ENCODE measurements at regions not wholly inside any gene's neighbourhood (a gene's known extent, or its start where the extent isn't known, plus 50 kb on each side); places are given as distances from the start of the nearest gene placed in this dataset.

- DNase-seq (ENCODE audit: low spot score): no peak
- no peaks in the 10 kb centered on the region for H3K9me3 ChIP-seq (ENCODE audit: low read length)
- intact Hi-C loops (cut with micrococcal nuclease; ENCODE audit: unreplicated experiment): no loop called here
- TF ChIP-seq CTCF (conservative IDR thresholded peaks at IDR 0.05; ENCODE audit: low read length) (no peak), EZH2phosphoT487 (IDR thresholded peaks at IDR 0.05; ENCODE audit: borderline replicate concordance, low read depth, low read length) (no peak)
- H3K4me2 ChIP-seq (ENCODE audit: low read length): no peak overlapping the region
- no peaks in the 10 kb centered on the region for H3K4me1 ChIP-seq (ENCODE audit: insufficient read depth, low read length, poor library complexity, severe bottlenecking)
- no peaks in the 10 kb centered on the region for H3K79me2 ChIP-seq (ENCODE audit: insufficient read depth, low read depth, low read length)
- ChIA-PET CTCF (ENCODE audit: unreplicated experiment) (no interaction called here), POLR2A (interaction anchor here (0.9 kb wide), 1 partner anchor 13 kb away, joined by 4 read pairs; no protein-coding TSS in a partner anchor)
- H3K9me2 ChIP-seq (ENCODE audit: insufficient read depth, low read length): no peaks in the 10 kb centered on the region
- H3K36me3 ChIP-seq (ENCODE audit: insufficient read depth, low read length): no peaks in the 10 kb centered on the region
- no TSS peak for BruUV-seq (replicated peaks)
- no peaks in the 10 kb centered on the region for H4K20me1 ChIP-seq (ENCODE audit: insufficient read depth, low read length)
- no peak overlapping the region for H3K27ac ChIP-seq (ENCODE audit: low read depth, low read length, poor library complexity, severe bottlenecking)
- no peak overlapping the region for H2AFZ ChIP-seq (ENCODE audit: low read length)
- no peak overlapping the region for H3K4me3 ChIP-seq (ENCODE audit: low read depth, low read length, poor library complexity, severe bottlenecking)
These were observed 197.0 kb upstream of the KCNH8 start for GRCh38 chr3:18951333-18951732.

- no peaks in the 10 kb centered on the region for H4K20me1 ChIP-seq (ENCODE audit: insufficient read depth, low read length)
These were observed 201.8 kb upstream of the KCNH8 start for GRCh38 chr3:18946524-18946923.

More at GRCh38 chr3:18946524-18946923, 201.8 kb upstream of the KCNH8 start:
- intact Hi-C loops (cut with micrococcal nuclease; ENCODE audit: unreplicated experiment): no loop called here
- no peaks in the 10 kb centered on the region for H3K9me2 ChIP-seq (ENCODE audit: insufficient read depth, low read length)
- H3K4me3 ChIP-seq (ENCODE audit: low read depth, low read length, poor library complexity, severe bottlenecking): no peak overlapping the region
- no TSS peak for BruUV-seq (replicated peaks)
- ChIA-PET CTCF (ENCODE audit: unreplicated experiment) (no interaction called here), POLR2A (no interaction called here)
- H3K36me3 ChIP-seq (ENCODE audit: insufficient read depth, low read length): no peaks in the 10 kb centered on the region
- peak; percentile 34 for DNase-seq (ENCODE audit: low spot score)
- TF ChIP-seq CTCF (conservative IDR thresholded peaks at IDR 0.05; ENCODE audit: low read length): peak; percentile 60
- TF ChIP-seq EZH2phosphoT487 (IDR thresholded peaks at IDR 0.05; ENCODE audit: borderline replicate concordance, low read depth, low read length): no peak
- no peak overlapping the region for H3K4me2 ChIP-seq (ENCODE audit: low read length)
- no peak overlapping the region for H2AFZ ChIP-seq (ENCODE audit: low read length)
- no peaks in the 10 kb centered on the region for H3K9me3 ChIP-seq (ENCODE audit: low read length)
- no peak overlapping the region for H3K27ac ChIP-seq (ENCODE audit: low read depth, low read length, poor library complexity, severe bottlenecking)
- no peaks in the 10 kb centered on the region for H3K79me2 ChIP-seq (ENCODE audit: insufficient read depth, low read depth, low read length)
- H3K4me1 ChIP-seq (ENCODE audit: insufficient read depth, low read length, poor library complexity, severe bottlenecking): no peaks in the 10 kb centered on the region

Measured in OCI-LY7 (cell line).